ENCODE measurements at regions not wholly inside any gene's neighbourhood (a gene's known extent, or its start where the extent isn't known, plus 50 kb on each side); places are given as distances from the start of the nearest gene placed in this dataset.
"Not testable (repeated sequence)": the region's sequence is repeated elsewhere in the genome, so short reads cannot be mapped to it uniquely, and the experiment has no call there.

DNA sequence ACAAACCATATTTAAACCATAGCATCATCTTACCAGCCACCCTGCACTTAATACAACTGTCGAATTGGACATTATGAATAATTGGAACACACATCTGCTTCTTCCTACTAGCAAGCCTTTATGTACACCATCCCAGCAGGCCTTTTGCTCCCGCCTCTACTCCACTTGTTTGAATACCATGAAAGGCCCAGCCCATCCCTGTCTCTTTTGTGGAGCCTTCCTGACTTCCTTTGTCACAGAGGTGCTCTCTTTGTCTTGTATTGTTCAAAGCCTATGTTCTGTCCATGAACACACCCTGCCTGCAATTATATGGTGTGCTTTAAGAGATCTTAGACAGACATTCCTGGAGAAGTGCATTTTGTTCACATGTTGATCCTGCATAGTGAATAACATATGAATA, 465.7 kb downstream of the DIRAS2 start:
- no peak for DNase-seq

DNA sequence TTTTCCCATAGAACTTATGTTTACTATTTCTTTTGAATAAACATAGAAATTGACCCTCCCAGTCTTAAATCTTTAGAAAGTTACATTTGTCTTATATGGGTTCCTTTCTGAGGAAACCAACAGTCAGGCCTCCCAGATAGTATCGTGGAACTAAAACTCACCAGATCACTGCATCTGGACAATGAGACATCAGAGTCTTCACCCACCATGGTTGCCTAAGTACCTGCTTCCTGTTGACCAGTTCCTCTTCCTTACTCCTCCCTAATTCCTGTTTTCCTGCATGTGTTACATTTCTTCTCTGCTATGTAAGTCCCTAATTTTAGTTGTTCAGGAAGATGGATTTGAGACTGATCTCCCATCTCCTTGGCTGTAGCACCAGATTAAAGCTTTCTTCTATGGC, 462.2 kb downstream of the DIRAS2 start:
- no peak for DNase-seq

DNA sequence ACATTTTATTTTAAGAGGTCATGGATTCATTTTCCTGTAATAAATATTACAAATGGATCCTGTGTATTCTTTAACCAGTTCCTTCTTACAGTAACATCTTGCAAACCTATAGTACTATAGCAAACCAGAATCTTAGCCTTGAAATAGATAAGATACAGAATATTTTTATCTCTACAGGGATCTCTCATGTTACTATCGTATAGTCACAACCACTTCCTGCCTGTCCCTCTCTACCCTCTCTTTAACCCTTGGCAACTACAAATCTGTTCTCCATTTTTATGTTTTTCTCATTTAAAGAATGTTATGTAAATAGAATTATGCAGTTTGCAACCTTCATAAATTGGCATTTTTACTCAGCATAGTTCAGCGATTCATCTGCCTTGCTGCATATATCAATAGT, 454.0 kb downstream of the DIRAS2 start:
- DNase-seq, result no peak

DNA sequence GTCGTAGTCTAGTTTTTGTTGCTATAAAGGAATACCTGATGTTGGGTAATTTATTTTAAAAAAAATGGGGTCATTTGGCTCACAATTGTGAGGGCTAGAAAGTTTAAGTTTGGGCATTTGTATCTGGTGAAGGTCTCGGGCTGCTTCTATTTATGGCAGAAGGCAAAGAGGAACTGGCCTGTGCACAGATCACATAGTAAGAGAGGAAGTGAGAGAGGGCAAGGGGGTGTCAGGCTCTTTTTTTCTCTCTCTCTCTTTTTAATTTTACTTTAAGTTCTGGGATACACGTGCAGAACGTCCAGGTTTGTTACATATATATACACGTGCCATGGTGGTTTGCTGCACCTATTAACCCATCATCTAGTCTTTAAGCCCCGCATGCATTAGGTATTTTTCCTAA, 453.3 kb downstream of the DIRAS2 start:
- DNase-seq, result no peak

DNA sequence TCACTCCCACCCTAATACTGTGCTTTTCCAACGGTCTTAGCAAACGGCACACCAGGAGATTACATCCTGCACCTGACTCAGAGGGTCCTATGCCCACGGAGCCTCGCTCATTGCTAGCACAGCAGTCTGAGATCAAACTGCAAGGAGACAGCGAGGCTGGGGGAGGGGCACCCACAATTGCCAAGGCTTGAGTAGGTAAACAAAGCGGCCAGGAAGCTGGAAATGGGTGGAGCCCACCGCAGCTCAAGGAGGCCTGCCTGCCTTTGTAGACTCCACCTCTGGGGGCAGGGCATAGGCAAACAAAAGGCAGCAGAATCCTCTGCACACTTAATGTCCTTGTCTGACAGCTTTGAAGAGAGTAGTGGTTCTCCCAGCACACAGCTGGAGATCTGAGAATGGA, 450.2 kb downstream of the DIRAS2 start:
- DNase-seq, result peak; percentile 16

DNA sequence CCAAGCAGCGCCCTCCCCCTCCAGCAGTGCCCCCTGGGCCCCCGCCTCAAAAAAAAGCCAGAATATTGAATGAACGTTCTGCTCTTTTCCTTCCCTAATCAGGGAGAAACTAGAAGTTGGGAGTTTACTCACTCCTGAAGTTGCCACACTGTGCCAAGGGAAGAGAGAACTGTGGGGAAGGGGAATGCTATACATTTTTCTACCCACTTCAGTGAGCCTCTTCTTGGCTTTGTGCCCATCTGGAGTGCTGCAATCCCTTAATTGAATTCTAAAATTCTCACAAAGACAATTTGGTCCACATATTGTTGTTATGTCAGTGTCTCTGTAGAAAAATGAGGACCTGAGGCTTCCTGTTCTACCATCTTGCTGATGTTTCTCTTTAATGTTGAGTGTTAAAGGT, 443.7 kb downstream of the DIRAS2 start:
- no peak for DNase-seq

DNA sequence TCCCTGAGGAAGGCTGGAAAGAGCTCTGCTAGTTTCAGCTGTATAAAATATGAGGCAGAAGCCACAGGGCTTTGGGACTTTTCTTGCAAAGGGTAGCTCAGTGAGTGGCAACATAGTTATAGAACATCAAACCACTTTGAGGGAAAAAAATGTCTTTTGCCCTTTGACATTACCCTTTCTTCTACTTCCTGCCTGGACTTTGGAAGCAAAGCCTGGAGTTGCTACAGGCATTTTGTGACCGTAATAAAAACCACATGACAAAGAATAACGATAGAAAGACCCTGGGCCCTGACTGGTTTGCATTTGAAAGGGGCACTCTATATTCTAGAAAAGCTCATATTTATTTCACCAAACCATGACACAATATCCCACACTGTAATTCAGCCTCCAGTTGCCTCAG, 440.9 kb downstream of the DIRAS2 start:
- DNase-seq, result no peak

DNA sequence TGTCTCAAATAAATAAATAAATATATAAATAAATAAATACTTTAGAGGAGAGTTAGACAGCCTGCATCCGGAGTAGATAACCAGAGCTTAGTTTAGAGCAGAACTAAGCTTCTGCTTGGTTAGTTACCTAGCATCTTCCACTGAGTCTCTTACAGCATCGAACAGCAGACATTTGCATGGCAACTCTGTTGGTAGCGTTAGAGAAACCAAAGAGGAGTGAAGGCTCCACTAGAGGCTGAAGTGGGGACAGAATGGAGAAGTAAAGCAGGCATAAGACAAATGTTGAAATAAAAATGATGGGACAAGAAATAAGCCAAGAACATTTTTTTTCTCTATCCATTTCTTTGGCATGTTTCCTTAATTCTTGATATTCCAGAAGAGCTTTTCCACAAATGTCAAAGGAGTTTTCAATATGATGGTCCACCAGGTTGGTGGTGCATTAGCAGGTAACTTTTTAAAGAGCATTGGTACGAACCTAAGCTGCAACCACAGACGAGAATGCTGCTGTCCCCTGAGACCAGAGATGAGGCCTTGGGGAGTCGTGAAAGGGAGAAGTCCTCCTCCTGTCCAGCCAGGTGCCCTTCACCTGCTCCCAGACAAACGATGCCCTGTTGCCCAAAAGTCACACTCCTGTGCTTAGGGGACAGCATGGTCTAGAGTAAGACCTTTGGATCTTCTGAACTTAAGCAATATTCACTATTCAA, 438.3 kb downstream of the DIRAS2 start:
- DNase-seq, result no peak

DNA sequence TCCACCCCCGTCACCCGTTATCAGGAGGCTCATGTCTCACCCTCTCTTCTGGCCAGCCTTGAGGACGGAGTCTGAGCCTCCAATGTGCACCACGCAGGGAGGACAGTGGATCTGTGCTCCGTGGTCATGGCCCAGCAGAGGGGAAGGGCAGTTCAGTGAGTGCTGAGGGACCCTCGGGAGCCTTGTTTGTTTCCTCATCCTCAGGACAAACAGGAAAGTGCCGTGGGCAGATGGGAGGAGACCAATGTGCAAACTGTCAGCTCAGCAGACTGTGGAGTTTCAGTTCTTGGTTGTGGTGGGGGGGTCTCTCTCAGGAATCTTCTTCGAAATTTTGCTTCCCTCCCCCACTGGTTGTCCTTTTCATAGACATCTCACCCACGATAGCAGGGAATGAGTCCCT, 429.6 kb downstream of the DIRAS2 start:
- DNase-seq, result not testable (repeated sequence)

DNA sequence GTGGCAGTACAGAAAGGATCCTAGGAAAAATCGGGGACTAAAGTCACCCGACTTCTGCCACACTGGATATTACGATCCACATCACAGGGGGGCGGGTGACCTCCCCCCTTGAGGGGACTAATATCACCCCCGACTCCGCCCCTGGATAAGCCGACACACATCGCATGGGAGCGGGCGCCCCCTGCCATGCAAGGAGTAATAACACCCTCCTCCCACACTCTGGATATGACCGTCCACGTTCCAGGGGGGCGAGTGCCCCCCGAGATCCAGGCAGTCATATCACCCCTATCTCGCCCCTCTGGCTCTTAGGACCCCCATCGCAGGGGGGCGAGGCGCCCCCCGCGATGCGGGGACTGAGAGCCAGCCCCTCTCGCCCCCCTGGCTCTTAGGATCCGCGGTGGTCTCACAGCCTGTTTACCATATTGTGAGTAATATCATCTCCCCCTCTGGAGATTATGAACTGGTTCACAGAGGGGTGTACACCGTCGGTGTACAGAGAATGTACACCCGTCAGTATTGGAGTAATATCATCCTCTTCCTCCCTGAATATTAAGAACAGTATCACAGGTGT, 423.0 kb downstream of the DIRAS2 start:
- DNase-seq, result peak; percentile 4

DNA sequence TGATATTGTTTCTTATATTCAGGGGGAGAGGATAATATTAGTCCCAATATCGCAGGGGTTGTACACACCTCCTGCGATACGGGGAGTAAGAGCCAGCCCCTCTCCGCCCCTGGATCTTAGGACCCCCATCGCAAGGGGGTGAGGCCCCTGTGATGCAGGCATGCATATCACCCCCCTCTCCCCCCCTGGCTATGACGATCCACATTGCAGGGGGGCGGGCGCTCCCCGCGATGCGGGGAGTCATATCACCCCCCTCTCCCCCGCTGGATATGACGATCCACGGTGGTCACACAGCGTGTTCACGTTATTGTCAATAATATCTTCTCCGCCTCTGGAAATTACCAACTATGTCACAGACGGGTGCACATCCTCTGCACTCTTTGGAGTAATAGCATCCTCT, 420.7 kb downstream of the DIRAS2 start:
- not testable (repeated sequence) for DNase-seq

DNA sequence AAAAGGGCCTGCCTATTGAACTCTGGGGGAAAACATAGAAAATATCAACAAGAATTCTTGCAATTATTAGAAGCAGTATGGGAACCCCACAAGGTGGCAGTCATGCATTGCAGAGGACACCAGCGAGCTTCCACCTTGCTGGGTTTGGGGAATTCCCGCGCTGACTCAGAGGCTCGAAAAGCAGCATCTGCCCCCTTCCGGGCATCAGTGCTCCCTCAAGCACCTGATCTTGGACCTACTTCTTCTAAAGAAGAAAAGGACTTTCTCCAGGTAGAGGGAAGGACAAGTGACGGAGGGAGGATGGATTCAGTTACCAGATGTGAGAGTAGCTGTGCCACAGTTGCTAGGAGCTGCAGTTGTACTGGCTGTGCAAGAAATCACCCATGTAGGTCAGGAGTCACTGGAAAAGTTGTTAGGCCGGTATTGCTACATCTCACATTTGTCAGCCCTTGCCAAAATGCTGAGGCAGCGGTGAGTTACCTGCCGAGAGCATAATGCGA, 415.7 kb downstream of the DIRAS2 start:
- DNase-seq, result peak; percentile 17

DNA sequence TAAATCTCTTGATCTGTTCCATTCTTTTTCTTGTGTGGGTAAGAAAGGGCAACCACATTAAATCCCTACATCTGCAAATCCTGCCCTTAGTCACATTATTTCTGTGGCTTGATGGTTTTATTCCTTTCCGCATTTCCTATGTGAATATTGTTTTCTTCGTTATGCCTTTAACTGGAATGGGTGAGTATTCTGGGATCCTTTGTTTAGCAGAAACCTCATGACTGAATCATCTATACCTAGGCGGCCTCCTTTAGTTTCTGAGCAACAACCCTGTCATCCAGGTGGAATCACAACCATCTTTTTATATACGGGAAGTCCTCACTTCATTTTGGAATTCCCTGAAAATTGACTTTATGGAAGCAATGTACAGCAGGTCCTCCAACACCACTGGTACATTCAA, 409.5 kb downstream of the DIRAS2 start:
- not testable (repeated sequence) for DNase-seq

DNA sequence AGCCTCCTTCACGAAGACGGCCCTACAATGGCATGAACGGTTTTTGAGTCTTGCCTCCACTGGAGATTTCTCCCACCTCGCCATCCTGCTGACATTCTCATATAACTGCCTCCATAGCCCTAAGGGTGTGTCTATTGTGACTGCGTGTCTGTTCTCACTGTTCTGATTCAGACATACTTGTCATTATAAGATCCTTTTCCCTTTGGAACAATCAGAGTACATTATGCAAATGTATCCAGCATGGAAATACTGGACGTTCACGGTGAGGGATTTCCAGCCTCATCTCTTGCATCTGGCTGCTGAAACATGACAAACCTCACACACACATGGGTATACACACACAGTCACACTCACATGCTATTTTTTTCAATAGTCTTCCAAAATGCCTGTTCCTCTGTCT, 402.1 kb downstream of the DIRAS2 start:
- DNase-seq, result no peak

DNA sequence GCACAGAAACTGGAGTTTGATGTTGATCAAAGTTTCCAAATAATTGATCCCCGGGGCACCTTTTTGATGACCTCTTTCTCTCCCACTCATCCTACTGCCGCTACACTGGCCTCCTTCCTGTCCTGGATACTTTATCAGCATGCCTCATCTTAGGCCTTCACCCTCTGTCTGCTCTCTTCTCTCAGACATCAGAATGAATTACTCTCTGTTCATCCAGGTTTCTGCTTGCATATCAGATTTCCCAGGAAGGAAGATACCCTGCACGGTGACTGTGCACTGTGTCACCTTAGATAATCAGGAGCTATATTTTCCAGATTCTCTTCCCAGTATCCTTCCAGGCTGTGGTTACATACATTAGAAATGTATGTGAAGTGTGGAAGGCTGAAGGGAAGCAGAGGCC, 397.0 kb downstream of the DIRAS2 start:
- DNase-seq, result no peak

DNA sequence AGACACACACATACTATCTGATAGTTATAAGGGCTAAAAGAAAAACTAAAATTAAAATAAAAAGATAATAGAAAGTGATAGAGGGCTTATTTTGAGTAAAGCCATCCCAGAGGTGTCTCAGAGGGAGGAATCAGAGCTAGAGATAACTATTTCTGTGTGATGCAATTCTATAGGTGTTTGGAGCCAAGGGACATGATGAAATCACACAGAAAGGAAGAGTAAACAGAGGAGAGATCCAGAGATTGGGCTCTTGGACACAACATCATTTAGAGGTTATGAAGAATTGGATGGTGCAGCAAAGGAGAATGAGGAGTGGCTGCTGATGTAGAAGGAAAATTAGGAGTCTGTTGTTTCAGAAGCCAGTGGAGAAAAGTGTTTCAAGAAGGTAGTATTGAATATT, 393.5 kb downstream of the DIRAS2 start:
- no peak for DNase-seq

DNA sequence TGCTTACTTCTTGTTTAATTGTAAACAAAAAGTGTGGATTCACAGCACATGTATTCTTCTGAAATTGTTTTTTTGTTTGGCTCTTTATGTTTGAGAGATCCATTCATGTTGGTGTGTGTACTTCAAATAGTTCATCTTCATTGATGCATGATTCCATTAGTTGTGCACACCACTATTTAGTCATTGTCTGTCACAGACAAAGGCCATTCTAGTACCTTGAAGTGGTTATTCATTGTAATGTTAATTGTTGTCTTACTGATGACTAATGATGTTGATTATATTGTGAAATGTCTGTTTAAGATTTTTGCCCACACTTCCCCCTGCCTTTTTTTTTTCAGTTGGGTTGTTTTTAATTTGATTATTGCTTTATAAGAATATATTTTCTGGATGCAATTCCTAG, 391.3 kb downstream of the DIRAS2 start:
- no peak for DNase-seq

DNA sequence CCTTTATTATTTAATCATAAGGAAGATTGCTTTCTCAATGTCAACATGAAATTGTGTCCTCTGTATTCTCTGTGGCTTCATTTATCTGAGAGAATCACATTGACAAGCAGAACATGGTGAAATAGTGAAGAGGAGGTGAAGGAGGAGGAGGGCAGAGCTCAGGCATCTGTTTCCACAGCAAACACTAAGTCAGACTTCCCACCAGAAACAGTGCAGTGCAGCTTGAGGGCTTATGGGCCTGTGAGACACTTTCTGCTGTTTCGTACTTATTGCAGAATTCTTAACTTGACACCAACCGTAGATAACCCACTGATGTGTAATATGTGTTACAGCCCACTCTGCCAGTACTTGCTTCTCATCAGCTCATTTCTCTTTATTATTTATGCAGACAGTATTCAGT, 386.3 kb downstream of the DIRAS2 start:
- DNase-seq, result no peak

DNA sequence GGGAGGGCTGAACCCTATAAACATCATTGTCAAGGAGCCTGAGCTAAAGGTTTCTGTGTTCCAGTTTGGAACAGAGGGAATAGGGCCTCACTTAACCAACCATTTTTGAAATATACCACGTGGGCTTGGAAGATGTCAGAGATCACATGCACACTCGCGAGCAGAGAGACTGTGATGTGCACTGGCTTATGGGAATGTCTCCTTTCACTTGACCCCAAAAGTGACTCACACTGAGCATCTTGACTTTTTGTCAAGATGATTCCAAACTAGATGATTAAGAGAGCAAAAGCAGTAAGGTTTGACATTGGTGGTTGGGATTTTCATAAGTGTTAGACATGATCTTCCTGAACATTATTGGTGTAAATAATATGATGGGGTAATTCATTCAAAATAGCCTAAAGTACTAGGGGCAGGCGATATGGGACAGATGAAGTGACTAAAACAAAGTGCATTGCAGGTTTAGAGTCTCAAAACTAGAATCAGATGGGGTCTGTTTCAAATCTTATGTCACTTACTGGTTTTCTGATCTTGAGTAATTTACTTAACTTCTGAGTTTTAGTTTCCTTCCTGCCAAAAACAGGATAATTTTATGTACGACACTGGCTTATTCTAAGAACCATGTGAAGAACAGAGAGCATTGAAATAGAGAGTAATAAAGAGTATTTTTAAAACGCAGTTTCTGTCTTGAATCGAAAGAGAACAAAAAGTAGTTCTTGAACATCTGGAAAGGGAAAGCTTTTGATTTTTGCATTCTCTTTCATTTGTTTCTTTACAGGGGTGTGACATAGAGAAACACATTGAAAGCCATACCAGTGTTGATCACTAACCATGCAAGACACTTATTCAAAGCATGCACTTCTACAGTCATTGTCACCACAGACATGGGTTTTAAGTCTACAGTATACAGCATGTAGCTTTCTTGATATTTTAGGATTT, 383.0 kb downstream of the DIRAS2 start:
- DNase-seq, result no peak

DNA sequence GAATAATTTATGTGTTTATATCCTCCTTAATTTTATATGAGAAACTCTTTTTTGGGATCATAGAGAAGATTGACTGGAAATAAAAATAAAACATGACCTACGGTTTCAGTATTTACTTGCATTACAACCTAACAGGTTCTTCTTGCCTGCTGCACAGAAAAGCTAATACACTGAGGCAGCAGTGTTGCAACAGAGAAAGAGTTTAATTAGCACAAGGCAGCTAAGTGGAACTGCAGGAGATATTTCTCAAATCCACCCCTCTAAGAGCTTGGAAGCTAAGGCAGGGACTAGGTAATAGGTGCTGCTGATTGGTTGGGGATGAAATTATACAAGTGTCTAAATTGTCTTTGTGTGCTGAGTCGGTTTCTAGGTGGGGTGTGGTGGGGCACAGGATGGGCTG, 380.9 kb downstream of the DIRAS2 start:
- DNase-seq, result no peak

DNA sequence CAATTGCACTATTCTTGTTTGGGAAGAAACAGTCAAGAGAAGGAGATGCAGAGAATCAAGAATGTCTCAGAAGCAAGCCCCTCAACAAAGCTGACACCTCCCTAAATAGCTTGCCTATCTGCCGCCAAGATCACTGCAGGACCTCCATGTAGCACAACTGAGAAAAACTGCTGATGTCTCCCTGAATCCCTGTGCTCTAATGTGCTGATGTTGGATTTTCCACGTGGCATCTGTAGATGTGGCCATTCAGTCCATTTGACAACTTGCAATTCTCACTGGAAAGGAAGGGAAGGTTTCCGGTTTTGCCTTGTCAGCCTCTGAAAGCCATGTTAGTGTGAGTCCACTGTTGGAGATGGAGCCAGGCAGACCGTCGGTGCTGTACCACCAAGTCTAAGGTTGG, 374.0 kb downstream of the DIRAS2 start:
- no peak for DNase-seq

DNA sequence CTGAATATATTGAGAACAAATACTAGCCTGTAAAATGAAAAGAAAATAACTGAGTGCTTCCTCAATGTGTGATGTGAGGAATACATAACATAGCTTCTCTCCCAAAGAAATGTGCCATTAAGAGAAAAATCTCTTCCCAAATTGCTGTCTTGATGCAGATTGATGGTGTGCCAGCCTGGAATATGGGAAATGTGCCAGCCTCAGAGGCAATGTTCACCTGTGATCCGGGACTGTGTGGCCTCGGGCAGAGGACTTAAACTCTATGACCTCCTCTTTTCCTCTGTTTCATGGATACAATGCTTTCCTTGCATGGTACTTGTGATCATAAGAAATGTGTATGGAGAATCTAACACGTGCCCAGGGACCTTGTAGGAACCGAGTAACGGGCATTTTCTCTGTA, 370.9 kb downstream of the DIRAS2 start:
- no peak for DNase-seq

DNA sequence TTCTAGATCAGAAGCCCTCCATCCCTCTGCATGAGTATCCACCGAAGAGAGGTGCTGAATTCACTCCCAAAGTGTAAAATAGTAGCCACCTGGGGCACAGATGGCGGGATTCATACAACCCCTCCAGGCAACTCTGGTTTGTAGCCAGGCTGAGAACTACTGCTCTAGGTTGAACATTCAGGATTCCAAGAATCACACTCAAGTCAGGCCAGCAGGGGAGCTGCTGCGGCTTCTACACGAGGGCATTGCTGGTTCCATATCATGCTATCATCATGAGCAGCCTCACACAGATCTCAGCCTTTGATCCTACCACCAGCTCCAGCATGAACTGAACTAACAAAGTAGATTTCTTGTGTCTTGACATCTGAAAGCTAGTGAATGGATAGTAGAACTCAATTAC, 367.9 kb downstream of the DIRAS2 start:
- no peak for DNase-seq

DNA sequence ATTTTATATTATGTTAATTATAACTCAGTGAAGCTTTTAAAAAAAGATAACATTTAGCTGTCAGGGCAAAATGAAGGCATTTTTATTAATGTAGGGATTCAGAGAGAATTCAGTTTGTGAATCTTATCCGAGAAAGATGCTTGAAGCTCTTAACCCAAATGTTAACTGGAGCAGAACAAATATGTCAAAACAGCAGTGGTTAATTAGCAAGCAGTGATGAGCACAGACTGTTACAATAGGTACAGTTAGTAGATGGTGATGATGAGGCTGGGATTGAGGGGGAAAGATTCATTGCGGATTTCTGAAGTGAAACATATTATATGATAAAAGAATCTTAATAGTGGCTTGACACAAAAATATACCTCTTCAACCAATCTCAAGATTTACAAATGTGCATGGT, 356.7 kb downstream of the DIRAS2 start:
- DNase-seq, result no peak
